ENCODE measurements at regions not wholly inside any gene's neighbourhood (a gene's known extent, or its start where the extent isn't known, plus 50 kb on each side); places are given as distances from the start of the nearest gene placed in this dataset.

DNA sequence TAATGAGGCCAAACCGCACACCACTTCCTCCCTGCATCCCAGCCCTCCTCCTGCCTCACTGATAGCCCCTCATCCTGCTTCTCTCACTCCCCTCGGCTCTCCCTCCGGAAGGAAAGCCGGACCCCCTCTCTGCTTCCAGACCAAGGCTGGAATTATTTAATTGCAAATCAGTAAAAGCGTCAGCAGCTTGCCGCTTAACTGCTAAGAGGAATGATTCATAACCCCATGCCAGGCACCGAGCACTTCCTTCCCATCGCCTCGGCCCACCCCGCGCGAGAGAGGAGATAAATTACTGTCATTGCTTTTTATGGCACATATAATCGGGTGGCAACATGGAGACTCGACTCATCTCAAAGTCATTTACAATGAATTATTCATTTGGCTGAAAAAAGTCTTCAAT, 77.3 kb downstream of the UBIAD1 start:
- Histone ChIP-seq H3K27me3 (ENCODE audit: control insufficient read depth in 2 of 2, insufficient read depth in 2 of 2, low read length in 2 of 2) (no peaks in the 10 kb centered on the region), H3K4me3 (replicated peaks in 1 of 3; ENCODE audit: low read depth in 2 of 3, low read length in 3 of 3) (no peak overlapping the region), H3K4me1 (ENCODE audit: control insufficient read depth in 1 of 2, insufficient read depth in 2 of 2, low read length in 2 of 2) (no peaks in the 10 kb centered on the region), H3K4me2 (replicated peaks; ENCODE audit: extremely low read depth, low read length, poor library complexity, severe bottlenecking) (no peak overlapping the region), H3K9me3 (replicated peaks in 1 of 2; ENCODE audit: control insufficient read depth in 1 of 2, insufficient read depth in 1 of 2, low read length in 2 of 2) (no peaks in the 10 kb centered on the region), H2AFZ (ENCODE audit: insufficient read depth, low read depth, low read length, poor library complexity, severe bottlenecking) (no peak overlapping the region), H3K36me3 (replicated peaks in 1 of 2; ENCODE audit: control insufficient read depth in 1 of 2, insufficient read depth in 2 of 2, low read length in 2 of 2) (no peaks in the 10 kb centered on the region), H3K27ac (ENCODE audit: low read depth in 1 of 2, low read length in 2 of 2) (no peak overlapping the region), H4K20me1 (ENCODE audit: insufficient read depth, low read length) (no peaks in the 10 kb centered on the region), H3K9ac (ENCODE audit: insufficient read depth, low read length, poor library complexity, severe bottlenecking) (no peak overlapping the region), H3K79me2 (ENCODE audit: insufficient read depth, low read length) (no peaks in the 10 kb centered on the region)
- TF ChIP-seq, protein P1, sequence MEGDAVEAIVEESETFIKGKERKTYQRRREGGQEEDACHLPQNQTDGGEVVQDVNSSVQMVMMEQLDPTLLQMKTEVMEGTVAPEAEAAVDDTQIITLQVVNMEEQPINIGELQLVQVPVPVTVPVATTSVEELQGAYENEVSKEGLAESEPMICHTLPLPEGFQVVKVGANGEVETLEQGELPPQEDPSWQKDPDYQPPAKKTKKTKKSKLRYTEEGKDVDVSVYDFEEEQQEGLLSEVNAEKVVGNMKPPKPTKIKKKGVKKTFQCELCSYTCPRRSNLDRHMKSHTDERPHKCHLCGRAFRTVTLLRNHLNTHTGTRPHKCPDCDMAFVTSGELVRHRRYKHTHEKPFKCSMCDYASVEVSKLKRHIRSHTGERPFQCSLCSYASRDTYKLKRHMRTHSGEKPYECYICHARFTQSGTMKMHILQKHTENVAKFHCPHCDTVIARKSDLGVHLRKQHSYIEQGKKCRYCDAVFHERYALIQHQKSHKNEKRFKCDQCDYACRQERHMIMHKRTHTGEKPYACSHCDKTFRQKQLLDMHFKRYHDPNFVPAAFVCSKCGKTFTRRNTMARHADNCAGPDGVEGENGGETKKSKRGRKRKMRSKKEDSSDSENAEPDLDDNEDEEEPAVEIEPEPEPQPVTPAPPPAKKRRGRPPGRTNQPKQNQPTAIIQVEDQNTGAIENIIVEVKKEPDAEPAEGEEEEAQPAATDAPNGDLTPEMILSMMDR (IDR thresholded peaks at IDR 0.05) = no peak
- Mint-ChIP-seq H3K4me3 (no peak overlapping the region), H3K27ac (no peak overlapping the region), H3K36me3 (no peaks in the 10 kb centered on the region), H3K27me3 (ENCODE audit: low read depth in 3 of 3) (peaks cover 9 to 29% (median 18%) of the 10 kb centered on the region in 3 donors), H3K9me3 (peaks cover 0 to 8% (median 3%) of the 10 kb centered on the region in 7 donors), H3K4me1 (peaks cover 8% of the 10 kb centered on the region)
- intact Hi-C loops (cut with micrococcal nuclease) = no loop called here
- no peak for DNase-seq
- WGBS (ENCODE audit: insufficient coverage) = 0% methylated on average over 6 of the region's 14 CpGs

DNA sequence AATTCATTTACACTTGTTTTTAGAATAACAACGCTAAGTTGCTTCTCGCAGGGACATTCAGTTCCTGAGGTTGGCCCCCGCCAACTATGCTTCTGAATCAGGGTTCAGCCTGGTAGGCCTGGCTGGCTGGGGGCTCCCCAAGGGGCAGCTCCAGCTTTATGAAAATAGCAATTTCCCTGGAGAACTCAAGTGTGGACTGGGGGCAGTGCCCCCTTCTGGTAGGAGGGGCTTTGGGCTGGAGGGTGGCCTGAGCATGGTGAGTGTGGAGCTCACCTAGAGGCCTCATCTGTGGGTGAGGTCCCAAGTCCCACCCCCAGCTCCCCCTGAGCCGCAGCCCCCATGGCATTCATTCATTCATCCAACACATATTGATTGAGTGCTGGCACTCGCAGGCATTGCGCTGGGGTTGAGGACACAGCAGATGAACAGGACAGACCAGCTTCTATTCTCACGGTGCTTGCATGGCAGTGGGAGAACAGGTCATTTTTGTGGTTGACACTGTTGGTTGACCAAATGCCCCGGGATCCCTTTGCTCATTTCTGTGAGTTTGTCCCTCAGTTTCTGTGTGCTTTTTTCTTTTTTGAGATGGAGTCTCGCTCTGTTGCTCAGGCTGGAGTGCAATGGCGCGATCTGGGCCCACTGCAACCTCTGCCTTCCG, 79.2 kb downstream of the UBIAD1 start:
- no peak overlapping the region for H3K4me3 Mint-ChIP-seq
- H3K9ac ChIP-seq (ENCODE audit: insufficient read depth, low read length, poor library complexity, severe bottlenecking) = no peak overlapping the region
- no peak overlapping the region for H3K27ac ChIP-seq (ENCODE audit: low read depth in 1 of 2, low read length in 2 of 2)
- no peaks in the 10 kb centered on the region for H3K36me3 Mint-ChIP-seq
- H2AFZ ChIP-seq (ENCODE audit: insufficient read depth, low read depth, low read length, poor library complexity, severe bottlenecking) = no peak overlapping the region
- 100% methylated on average over 4 of the region's 12 CpGs for WGBS (ENCODE audit: insufficient coverage)
- TF ChIP-seq, protein P1 (IDR thresholded peaks at IDR 0.05) = no peak
- H3K9me3 Mint-ChIP-seq = peaks cover 0 to 8% (median 3%) of the 10 kb centered on the region in 7 donors
- H3K4me2 ChIP-seq (replicated peaks; ENCODE audit: extremely low read depth, low read length, poor library complexity, severe bottlenecking) = no peak overlapping the region
- no peaks in the 10 kb centered on the region for H4K20me1 ChIP-seq (ENCODE audit: insufficient read depth, low read length)
- no peaks in the 10 kb centered on the region for H3K4me1 ChIP-seq (ENCODE audit: control insufficient read depth in 1 of 2, insufficient read depth in 2 of 2, low read length in 2 of 2)
- peak overlapping the region in 1 of 7 donors; percentile 58 for H3K27ac Mint-ChIP-seq
- peaks cover 8% of the 10 kb centered on the region for H3K4me1 Mint-ChIP-seq
- H3K9me3 ChIP-seq (replicated peaks in 1 of 2; ENCODE audit: control insufficient read depth in 1 of 2, insufficient read depth in 1 of 2, low read length in 2 of 2) = no peaks in the 10 kb centered on the region
- no peaks in the 10 kb centered on the region for H3K79me2 ChIP-seq (ENCODE audit: insufficient read depth, low read length)
- intact Hi-C loops (cut with micrococcal nuclease) = no loop called here
- no peaks in the 10 kb centered on the region for H3K27me3 ChIP-seq (ENCODE audit: control insufficient read depth in 2 of 2, insufficient read depth in 2 of 2, low read length in 2 of 2)
- no peak overlapping the region for H3K4me3 ChIP-seq (replicated peaks in 1 of 3; ENCODE audit: low read depth in 2 of 3, low read length in 3 of 3)
- no peak for DNase-seq
- H3K27me3 Mint-ChIP-seq (ENCODE audit: low read depth in 3 of 3) = peaks cover 13 to 30% (median 16%) of the 10 kb centered on the region in 3 donors
- H3K36me3 ChIP-seq (replicated peaks in 1 of 2; ENCODE audit: control insufficient read depth in 1 of 2, insufficient read depth in 2 of 2, low read length in 2 of 2) = no peaks in the 10 kb centered on the region

All from CD14-positive monocyte (primary cell).